NT2/D1 (cell line): ENCODE measurements at regions not wholly inside any gene's neighbourhood (a gene's known extent, or its start where the extent isn't known, plus 50 kb on each side); places are given as distances from the start of the nearest gene placed in this dataset.

Source experiments
- DNase-seq: peaks from one replicate; pipeline ENCODE4 v3.0.0-alpha.2; 2011; ENCODE audit warnings: low read depth, low spot score
- H3K27me3 ChIP-seq: 2 replicates; pipeline ENCODE4 v1.6.0; 2011; ENCODE audit warnings: mild to moderate bottlenecking; ENCODE audit not compliant: insufficient read length, insufficient read depth
- H3K36me3 ChIP-seq: 2 replicates; pipeline ENCODE4 v1.6.1; 2011; ENCODE audit warnings: mild to moderate bottlenecking, low read length, mixed read lengths; ENCODE audit not compliant: insufficient read depth, insufficient read length
- H3K4me1 ChIP-seq: 2 replicates; pipeline ENCODE4 v1.5.1; 2011; ENCODE audit not compliant: insufficient read depth, insufficient read length
- H3K4me3 ChIP-seq: 2 replicates; pipeline ENCODE4 v1.5.1; 2011; ENCODE audit warnings: low read depth; ENCODE audit not compliant: insufficient read length
- H3K9ac ChIP-seq: 2 replicates; pipeline ENCODE4 v1.6.0; 2011; ENCODE audit warnings: low read depth; ENCODE audit not compliant: insufficient read length
- H3K9me3 ChIP-seq: 2 replicates; pipeline ENCODE4 v1.5.1; 2011; ENCODE audit warnings: mild to moderate bottlenecking, low read length; ENCODE audit not compliant: insufficient read depth
- SUZ12 ChIP-seq: IDR thresholded peaks from 2 replicates; pipeline ENCODE4 v1.6.1; 2011; ENCODE audit not compliant: insufficient read length, insufficient read depth; ENCODE audit errors: extremely low read depth
- YY1 ChIP-seq: IDR thresholded peaks from 2 replicates; pipeline ENCODE4 v1.6.1; 2011; ENCODE audit not compliant: insufficient read length, insufficient read depth
- ZNF274 ChIP-seq: IDR thresholded peaks from 2 replicates; pipeline ENCODE4 v1.6.1; 2011; ENCODE audit warnings: mild to moderate bottlenecking, low read depth, low read length

- no peak for DNase-seq
- no peaks in the 10 kb centered on the region for H3K9me3 ChIP-seq
- H3K27me3 ChIP-seq, result no peaks in the 10 kb centered on the region
- no peak overlapping the region for H3K4me3 ChIP-seq
- H3K36me3 ChIP-seq, result no peaks in the 10 kb centered on the region
- TF ChIP-seq ZNF274, result no peak
- no peaks in the 10 kb centered on the region for H3K4me1 ChIP-seq
- no peak overlapping the region for H3K9ac ChIP-seq
Measured at GRCh38 chr4:144289667-144290428, 149.3 kb upstream of the GYPA start.

- no peaks in the 10 kb centered on the region for H3K9me3 ChIP-seq
- TF ChIP-seq SUZ12, result no peak
- TF ChIP-seq YY1, result no peak
- TF ChIP-seq ZNF274, result no peak
- no peak overlapping the region for H3K9ac ChIP-seq
- H3K27me3 ChIP-seq, result no peaks in the 10 kb centered on the region
- no peaks in the 10 kb centered on the region for H3K4me1 ChIP-seq
- no peak overlapping the region for H3K4me3 ChIP-seq
- no peaks in the 10 kb centered on the region for H3K36me3 ChIP-seq
- no peak for DNase-seq
Measured at GRCh38 chr4:144291164-144291563, 150.6 kb upstream of the GYPA start.

- no peaks in the 10 kb centered on the region for H3K9me3 ChIP-seq
- no peaks in the 10 kb centered on the region for H3K4me1 ChIP-seq
- no peak overlapping the region for H3K9ac ChIP-seq
- H3K36me3 ChIP-seq, result no peaks in the 10 kb centered on the region
- H3K27me3 ChIP-seq, result no peaks in the 10 kb centered on the region
- TF ChIP-seq ZNF274 (no peak), SUZ12 (no peak), YY1 (no peak)
- no peak overlapping the region for H3K4me3 ChIP-seq
- no peak for DNase-seq
Measured at GRCh38 chr4:144294211-144294610, 153.7 kb upstream of the GYPA start.

- H3K9me3 ChIP-seq, result no peaks in the 10 kb centered on the region
- H3K4me1 ChIP-seq, result no peaks in the 10 kb centered on the region
- no peak for DNase-seq
- no peak overlapping the region for H3K4me3 ChIP-seq
- TF ChIP-seq SUZ12, result no peak
- no peak for TF ChIP-seq ZNF274
- TF ChIP-seq YY1, result no peak
- no peaks in the 10 kb centered on the region for H3K27me3 ChIP-seq
- H3K9ac ChIP-seq, result no peak overlapping the region
- no peaks in the 10 kb centered on the region for H3K36me3 ChIP-seq
Measured at GRCh38 chr4:144295286-144295995, 154.9 kb upstream of the GYPA start.

GRCh38 chr4:144296941-144297340 is 156.4 kb upstream of the GYPA start:
- H3K4me1 ChIP-seq, result no peaks in the 10 kb centered on the region
- no peaks in the 10 kb centered on the region for H3K36me3 ChIP-seq
- H3K9me3 ChIP-seq, result no peaks in the 10 kb centered on the region
- DNase-seq, result no peak
- H3K27me3 ChIP-seq, result no peaks in the 10 kb centered on the region
- TF ChIP-seq ZNF274, result no peak
- no peak for TF ChIP-seq SUZ12
- TF ChIP-seq YY1, result no peak
- no peak overlapping the region for H3K9ac ChIP-seq
- no peak overlapping the region for H3K4me3 ChIP-seq

- DNase-seq, result no peak
- Histone ChIP-seq H3K9ac (no peak overlapping the region), H3K36me3 (no peaks in the 10 kb centered on the region), H3K27me3 (no peaks in the 10 kb centered on the region), H3K4me3 (no peak overlapping the region), H3K4me1 (no peaks in the 10 kb centered on the region), H3K9me3 (no peaks in the 10 kb centered on the region)
- no peak for TF ChIP-seq ZNF274
- TF ChIP-seq SUZ12, result no peak
- no peak for TF ChIP-seq YY1
Measured at GRCh38 chr4:144298519-144298918, 158.0 kb upstream of the GYPA start.

- H3K9ac ChIP-seq, result no peak overlapping the region
- H3K4me3 ChIP-seq, result no peak overlapping the region
- H3K4me1 ChIP-seq, result no peaks in the 10 kb centered on the region
- H3K9me3 ChIP-seq, result no peaks in the 10 kb centered on the region
- H3K36me3 ChIP-seq, result no peaks in the 10 kb centered on the region
- no peaks in the 10 kb centered on the region for H3K27me3 ChIP-seq
- no peak for DNase-seq
- TF ChIP-seq YY1 (no peak), ZNF274 (no peak), SUZ12 (no peak)
Measured at GRCh38 chr4:144300616-144301015, 160.1 kb upstream of the GYPA start.
